Pons (tissue), 1 donor: ENCODE measurements at regions not wholly inside any gene's neighbourhood (a gene's known extent, or its start where the extent isn't known, plus 50 kb on each side); places are given as distances from the start of the nearest gene placed in this dataset.
"Not testable (repeated sequence)": the region's sequence is repeated elsewhere in the genome, so short reads cannot be mapped to it uniquely, and the experiment has no call there.

Experiments
- DNase-seq: peaks from one replicate; pipeline ENCODE4 v3.0.0-alpha.2; 2016; ENCODE audit warnings: low spot score

GRCh38 chr11:79661373-79661772, 220.5 kb upstream of the TENM4 start:
- DNase-seq = no peak

GRCh38 chr11:79648766-79649520, 208.1 kb upstream of the TENM4 start:
- DNase-seq = no peak

GRCh38 chr11:79637219-79637618, 196.4 kb upstream of the TENM4 start:
- DNase-seq = no peak

- DNase-seq = no peak
Measured at GRCh38 chr11:79634905-79635304, 194.1 kb upstream of the TENM4 start.

- no peak for DNase-seq
Measured at GRCh38 chr11:79627281-79627680, 186.5 kb upstream of the TENM4 start.

GRCh38 chr11:79626135-79627075, 185.6 kb upstream of the TENM4 start:
- DNase-seq = no peak

- no peak for DNase-seq
Measured at GRCh38 chr11:79623375-79623774, 182.5 kb upstream of the TENM4 start.

- DNase-seq = no peak
Measured at GRCh38 chr11:79617561-79617960, 176.7 kb upstream of the TENM4 start.

GRCh38 chr11:79616392-79616851, 175.6 kb upstream of the TENM4 start:
- DNase-seq = no peak

GRCh38 chr11:79615425-79615824, 174.6 kb upstream of the TENM4 start:
- no peak for DNase-seq

- no peak for DNase-seq
Measured at GRCh38 chr11:79610678-79611077, 169.8 kb upstream of the TENM4 start.

- DNase-seq = no peak
Measured at GRCh38 chr11:79610139-79610538, 169.3 kb upstream of the TENM4 start.

GRCh38 chr11:79609511-79609910, 168.7 kb upstream of the TENM4 start:
- no peak for DNase-seq

- not testable (repeated sequence) for DNase-seq
Measured at GRCh38 chr11:79606461-79606860, 165.6 kb upstream of the TENM4 start.

GRCh38 chr11:79600711-79601110, 159.9 kb upstream of the TENM4 start:
- no peak for DNase-seq

- DNase-seq = no peak
Measured at GRCh38 chr11:79594834-79595233, 154.0 kb upstream of the TENM4 start.

- DNase-seq = no peak
Measured at GRCh38 chr11:79592824-79593223, 152.0 kb upstream of the TENM4 start.

- no peak for DNase-seq
Measured at GRCh38 chr11:79592406-79592805, 151.6 kb upstream of the TENM4 start.

GRCh38 chr11:79582434-79582833, 141.6 kb upstream of the TENM4 start:
- DNase-seq = no peak

GRCh38 chr11:79579063-79579462, 138.2 kb upstream of the TENM4 start:
- no peak for DNase-seq

- DNase-seq = no peak
Measured at GRCh38 chr11:79578116-79578515, 137.3 kb upstream of the TENM4 start.

- no peak for DNase-seq
Measured at GRCh38 chr11:79575701-79576100, 134.9 kb upstream of the TENM4 start.

- DNase-seq = peak; percentile 10
Measured at GRCh38 chr11:79570104-79570503, 129.3 kb upstream of the TENM4 start.
